ENCODE measurements at regions not wholly inside any gene's neighbourhood (a gene's known extent, or its start where the extent isn't known, plus 50 kb on each side); places are given as distances from the start of the nearest gene placed in this dataset.
"Not testable (repeated sequence)": the region's sequence is repeated elsewhere in the genome, so short reads cannot be mapped to it uniquely, and the experiment has no call there.

GRCh38 chr20:29742699-29743100, 1514.8 kb upstream of the DEFB115 start:
- peak; percentile 30 for DNase-seq (ENCODE audit: low spot score)

GRCh38 chr20:29743101-29743931, 1514.1 kb upstream of the DEFB115 start:
- no peak for TF ChIP-seq CTCF (IDR thresholded peaks at IDR 0.05; ENCODE audit: extremely low read depth, missing control alignments)
- DNase-seq (ENCODE audit: low spot score): no peak

More at GRCh38 chr20:29742699-29743100, 1514.8 kb upstream of the DEFB115 start:
- TF ChIP-seq CTCF (IDR thresholded peaks at IDR 0.05; ENCODE audit: extremely low read depth, missing control alignments): no peak

- no peak for TF ChIP-seq CTCF (IDR thresholded peaks at IDR 0.05; ENCODE audit: extremely low read depth, missing control alignments)
- DNase-seq (ENCODE audit: low spot score): no peak
These were observed 1513.4 kb upstream of the DEFB115 start for GRCh38 chr20:29744071-29744470.

GRCh38 chr20:29745534-29746245, 1511.8 kb upstream of the DEFB115 start:
- not testable (repeated sequence) for DNase-seq (ENCODE audit: low spot score)

GRCh38 chr20:29750268-29750899, 1507.1 kb upstream of the DEFB115 start:
- TF ChIP-seq CTCF (IDR thresholded peaks at IDR 0.05; ENCODE audit: extremely low read depth, missing control alignments): no peak
- DNase-seq (ENCODE audit: low spot score): no peak

GRCh38 chr20:29752644-29753425, 1504.6 kb upstream of the DEFB115 start:
- not testable (repeated sequence) for DNase-seq (ENCODE audit: low spot score)

GRCh38 chr20:29753426-29753746, 1504.1 kb upstream of the DEFB115 start:
- not testable (repeated sequence) for DNase-seq (ENCODE audit: low spot score)

GRCh38 chr20:29753879-29754278, 1503.6 kb upstream of the DEFB115 start:
- not testable (repeated sequence) for DNase-seq (ENCODE audit: low spot score)

- DNase-seq (ENCODE audit: low spot score): not testable (repeated sequence)
These were observed 1501.5 kb upstream of the DEFB115 start for GRCh38 chr20:29755854-29756498.
